H1 (cell line): ENCODE measurements at regions not wholly inside any gene's neighbourhood (a gene's known extent, or its start where the extent isn't known, plus 50 kb on each side); places are given as distances from the start of the nearest gene placed in this dataset.

ENCODE experiments used
- CEBPB ChIP-seq: IDR thresholded peaks from 2 replicates; pipeline ENCODE4 v1.6.1; 2012; ENCODE audit warnings: low read depth, low read length
- EZH2 ChIP-seq: fragments of 200-600 bp; sonication (generic); IDR thresholded peaks from 2 replicates; pipeline ENCODE4 v1.7.1; 2012; ENCODE audit warnings: low read depth, mild to moderate bottlenecking, moderate library complexity, low read length, inconsistent platforms; ENCODE audit not compliant: severe bottlenecking
- POLR2A ChIP-seq, 2 experiments: IDR thresholded peaks; 1 replicate in 1 of 2; 2 replicates in 1 of 2; pipeline ENCODE4 v1.6.1; 2011; ENCODE audit warnings: low read depth in 2 of 2, low read length in 2 of 2, mild to moderate bottlenecking in 2 of 2; ENCODE audit errors: control extremely low read depth in 1 of 2
- POU5F1 ChIP-seq: IDR thresholded peaks from 2 replicates; pipeline ENCODE4 v1.6.1; 2011; ENCODE audit warnings: low read depth, mild to moderate bottlenecking, low read length, moderate library complexity
- SUZ12 ChIP-seq: fragments of 200-600 bp; sonication (generic); IDR thresholded peaks from 2 replicates; pipeline ENCODE4 v1.6.1; 2012; ENCODE audit warnings: mild to moderate bottlenecking, inconsistent platforms, low read length, moderate library complexity, mixed read lengths
- TAF1 ChIP-seq: IDR thresholded peaks from 2 replicates; pipeline ENCODE4 v1.6.1; 2011; ENCODE audit warnings: mild to moderate bottlenecking, low read depth, low read length
- ZNF274 ChIP-seq: IDR thresholded peaks from 2 replicates; pipeline ENCODE4 v1.7.0; 2012; ENCODE audit warnings: low read length, borderline replicate concordance; ENCODE audit errors: extremely low read depth
- TF ChIP-seq, protein P1 (sequence below), 3 experiments: IDR thresholded peaks; 1 replicate in 2 of 3; 2 replicates in 1 of 3; pipeline versions ENCODE4 v1.5.1 to v1.6.1; 2011; ENCODE audit warnings: low read length in 3 of 3, mild to moderate bottlenecking in 3 of 3, inconsistent platforms in 2 of 3, low read depth in 1 of 3, moderate library complexity in 1 of 3; ENCODE audit not compliant: insufficient read depth in 1 of 3; ENCODE audit errors: control extremely low read depth in 1 of 3
- TF ChIP-seq, protein P2 (sequence below): IDR thresholded peaks from 2 replicates; pipeline ENCODE4 v1.6.1; 2011; ENCODE audit warnings: low read depth, mild to moderate bottlenecking, low read length; ENCODE audit not compliant: insufficient read depth

DNA sequence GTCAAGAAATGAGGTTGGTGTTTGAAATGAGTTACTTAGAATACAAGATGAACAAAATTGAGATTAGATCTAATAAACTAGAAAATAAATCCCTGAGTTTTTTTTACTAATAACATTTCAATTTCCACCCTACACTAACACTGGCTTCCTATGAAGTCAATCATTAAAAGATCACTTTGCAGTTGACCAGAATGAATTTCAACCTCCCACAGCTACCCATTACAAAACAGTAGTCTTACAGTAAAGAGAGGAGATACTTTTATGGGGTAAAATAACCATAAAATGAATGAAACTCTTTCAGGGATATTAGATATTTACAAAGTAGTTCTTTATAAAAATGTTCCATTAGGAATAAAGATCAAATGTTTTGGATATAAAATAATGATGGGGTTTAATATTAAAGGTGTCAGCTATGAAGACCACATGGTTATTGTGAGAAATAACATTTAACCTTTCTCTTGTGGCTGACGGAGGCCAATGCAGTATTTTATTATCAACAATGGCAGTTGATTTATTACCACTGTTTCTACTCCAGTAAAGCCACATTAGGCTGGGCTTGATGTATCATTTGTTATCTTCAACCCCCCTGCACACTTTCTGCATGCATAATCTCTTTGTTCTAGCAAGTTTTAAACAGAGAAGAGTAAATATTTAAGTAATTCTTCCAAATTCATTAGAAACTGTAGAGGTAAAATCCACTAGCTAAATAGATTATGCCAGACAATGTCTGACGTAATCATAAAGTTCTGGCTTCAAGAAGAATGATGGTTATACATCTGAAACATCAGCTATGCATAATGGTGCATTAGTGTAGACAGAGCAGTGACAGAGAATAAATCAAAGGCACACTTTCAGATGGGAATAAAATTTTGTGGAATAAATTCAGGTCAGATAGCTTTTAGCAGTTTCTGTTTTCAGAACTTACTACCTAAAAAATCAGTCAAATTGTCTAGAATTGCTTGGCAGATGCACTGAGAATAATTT, 516.6 kb downstream of the PCDH18 start:
- TF ChIP-seq ZNF274 = no peak
- TF ChIP-seq, protein P1, sequence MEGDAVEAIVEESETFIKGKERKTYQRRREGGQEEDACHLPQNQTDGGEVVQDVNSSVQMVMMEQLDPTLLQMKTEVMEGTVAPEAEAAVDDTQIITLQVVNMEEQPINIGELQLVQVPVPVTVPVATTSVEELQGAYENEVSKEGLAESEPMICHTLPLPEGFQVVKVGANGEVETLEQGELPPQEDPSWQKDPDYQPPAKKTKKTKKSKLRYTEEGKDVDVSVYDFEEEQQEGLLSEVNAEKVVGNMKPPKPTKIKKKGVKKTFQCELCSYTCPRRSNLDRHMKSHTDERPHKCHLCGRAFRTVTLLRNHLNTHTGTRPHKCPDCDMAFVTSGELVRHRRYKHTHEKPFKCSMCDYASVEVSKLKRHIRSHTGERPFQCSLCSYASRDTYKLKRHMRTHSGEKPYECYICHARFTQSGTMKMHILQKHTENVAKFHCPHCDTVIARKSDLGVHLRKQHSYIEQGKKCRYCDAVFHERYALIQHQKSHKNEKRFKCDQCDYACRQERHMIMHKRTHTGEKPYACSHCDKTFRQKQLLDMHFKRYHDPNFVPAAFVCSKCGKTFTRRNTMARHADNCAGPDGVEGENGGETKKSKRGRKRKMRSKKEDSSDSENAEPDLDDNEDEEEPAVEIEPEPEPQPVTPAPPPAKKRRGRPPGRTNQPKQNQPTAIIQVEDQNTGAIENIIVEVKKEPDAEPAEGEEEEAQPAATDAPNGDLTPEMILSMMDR (IDR thresholded peaks at IDR 0.05; ENCODE audit: control extremely low read depth in 1 of 3, insufficient read depth in 1 of 3, low read depth in 1 of 3, low read length in 3 of 3) = no peak
- no peak for TF ChIP-seq SUZ12
- TF ChIP-seq, protein P2, sequence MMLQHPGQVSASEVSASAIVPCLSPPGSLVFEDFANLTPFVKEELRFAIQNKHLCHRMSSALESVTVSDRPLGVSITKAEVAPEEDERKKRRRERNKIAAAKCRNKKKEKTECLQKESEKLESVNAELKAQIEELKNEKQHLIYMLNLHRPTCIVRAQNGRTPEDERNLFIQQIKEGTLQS = no peak
- TF ChIP-seq POLR2A (IDR thresholded peaks at IDR 0.05; ENCODE audit: control extremely low read depth in 1 of 2, low read depth in 2 of 2, low read length in 2 of 2) = no peak
- TF ChIP-seq POU5F1 = no peak
- TF ChIP-seq CEBPB = no peak
- TF ChIP-seq EZH2 = no peak
- TF ChIP-seq TAF1 = no peak
